Neuronal stem cell (in vitro differentiated cells): ENCODE measurements at regions not wholly inside any gene's neighbourhood (a gene's known extent, or its start where the extent isn't known, plus 50 kb on each side); places are given as distances from the start of the nearest gene placed in this dataset.
A peak's percentile ranks its signal among the peaks of the same experiment; 100 is the strongest.

Experiments used
- DNase-seq: peaks from one replicate; pipeline ENCODE4 v3.0.0-alpha.2; 2013; ENCODE audit warnings: low spot score
- H2AFZ ChIP-seq: one replicate; pipeline ENCODE4 v1.6.1; 2013; ENCODE audit warnings: mild to moderate bottlenecking, low read length, inconsistent platforms
- H2AK5ac ChIP-seq: 2 replicates; pipeline ENCODE4 v1.6.1; 2013; ENCODE audit warnings: low read depth, mild to moderate bottlenecking, inconsistent platforms, low read length, moderate library complexity, mixed read lengths
- H2BK120ac ChIP-seq: 2 replicates; pipeline ENCODE4 v1.6.1; 2013; ENCODE audit warnings: low read depth, mild to moderate bottlenecking, inconsistent platforms, low read length, moderate library complexity, mixed read lengths
- H2BK12ac ChIP-seq: one replicate; pipeline ENCODE4 v1.6.1; 2013; ENCODE audit warnings: low read length, inconsistent platforms
- H2BK15ac ChIP-seq: 2 replicates; pipeline ENCODE4 v1.6.1; 2013; ENCODE audit warnings: mild to moderate bottlenecking, low read length, inconsistent platforms, mixed read lengths
- H2BK5ac ChIP-seq: one replicate; pipeline ENCODE4 v1.6.1; 2013; ENCODE audit warnings: inconsistent platforms, mild to moderate bottlenecking, low read length, moderate library complexity
- H3K14ac ChIP-seq: one replicate; pipeline ENCODE4 v1.6.1; 2013; ENCODE audit warnings: low read length, inconsistent platforms
- H3K18ac ChIP-seq: 2 replicates; pipeline ENCODE4 v1.6.1; 2013; ENCODE audit warnings: low read length, inconsistent platforms
- H3K23ac ChIP-seq: 2 replicates; pipeline ENCODE4 v1.6.1; 2013; ENCODE audit warnings: low read depth, mild to moderate bottlenecking, mixed read lengths, low read length, inconsistent platforms; ENCODE audit not compliant: poor library complexity
- H3K27ac ChIP-seq: replicated peaks from 3 replicates; pipeline ENCODE4 v1.5.1; 2013; ENCODE audit warnings: low read length, inconsistent platforms
- H3K27me3 ChIP-seq, 3 experiments: 2 replicates each; pipeline ENCODE4 v1.6.1; 2013; ENCODE audit warnings: low read length in 3 of 3, mild to moderate bottlenecking in 2 of 3, inconsistent platforms in 1 of 3, low read depth in 1 of 3, mixed read lengths in 1 of 3, moderate library complexity in 1 of 3; ENCODE audit not compliant: control insufficient read depth in 3 of 3, insufficient read depth in 3 of 3
- H3K36me3 ChIP-seq, 2 donors: replicated peaks in 1 of 2; 2 replicates each; pipeline ENCODE4 v1.6.1; 2013; ENCODE audit warnings: low read length in 2 of 2; ENCODE audit not compliant: control insufficient read depth in 2 of 2, insufficient read depth in 2 of 2
- H3K4ac ChIP-seq: 2 replicates; pipeline ENCODE4 v1.6.1; 2013; ENCODE audit warnings: inconsistent platforms, mild to moderate bottlenecking, low read length, moderate library complexity
- H3K4me1 ChIP-seq, 2 donors: 1 replicate in 1 of 2; 2 replicates in 1 of 2; pipeline ENCODE4 v1.6.1; 2013; ENCODE audit warnings: low read length in 2 of 2, low read depth in 1 of 2; ENCODE audit not compliant: control insufficient read depth in 2 of 2, insufficient read depth in 1 of 2
- H3K4me2 ChIP-seq: one replicate; pipeline ENCODE4 v1.6.1; 2013; ENCODE audit warnings: mild to moderate bottlenecking, low read length, inconsistent platforms; ENCODE audit not compliant: insufficient read depth, poor library complexity, severe bottlenecking
- H3K4me3 ChIP-seq, 2 donors: 2 replicates each; pipeline ENCODE4 v1.5.1; 2013; ENCODE audit warnings: low read length in 2 of 2, mild to moderate bottlenecking in 2 of 2, inconsistent platforms in 1 of 2, moderate library complexity in 1 of 2
- H3K79me1 ChIP-seq: one replicate; pipeline ENCODE4 v1.6.1; 2013; ENCODE audit warnings: low read depth, mild to moderate bottlenecking, inconsistent platforms, low read length, moderate library complexity
- H3K9ac ChIP-seq: one replicate; pipeline ENCODE4 v1.6.1; 2013; ENCODE audit warnings: mild to moderate bottlenecking, low read depth, low read length, inconsistent platforms; ENCODE audit not compliant: poor library complexity
- H3K9me3 ChIP-seq, 2 donors: replicated peaks in 1 of 2; 2 replicates each; pipeline versions ENCODE3 to v1.6.1; 2013; ENCODE audit warnings: low read length in 2 of 2, mild to moderate bottlenecking in 2 of 2, inconsistent platforms in 1 of 2, low read depth in 1 of 2, mixed read lengths in 1 of 2, moderate library complexity in 1 of 2; ENCODE audit not compliant: control insufficient read depth in 2 of 2, insufficient read depth in 1 of 2
- H4K8ac ChIP-seq: one replicate; pipeline ENCODE4 v1.6.1; 2013; ENCODE audit warnings: low read depth, mild to moderate bottlenecking, inconsistent platforms, low read length, moderate library complexity
- H4K91ac ChIP-seq: one replicate; pipeline ENCODE4 v1.6.1; 2013; ENCODE audit warnings: low read length, low read depth, mild to moderate bottlenecking, inconsistent platforms; ENCODE audit not compliant: poor library complexity
- WGBS, 2 donors: extraction: QIAGEN DNeasy Blood & Tissue Kit; methylation state at CpG; one replicate each; pipeline ENCODE4 v1.1.7; 2013; ENCODE audit warnings: missing lambda C conversion rate in 2 of 2, mixed read lengths in 1 of 2; ENCODE audit not compliant: insufficient read length in 2 of 2, insufficient replicate concordance in 1 of 2; ENCODE audit errors: extremely low coverage in 2 of 2; 5-methylcytosine and 5-hydroxymethylcytosine counted together

GRCh38 chr9:38128752-38129270, 59.8 kb upstream of the SHB start:
- no peaks in the 10 kb centered on the region for H3K4me1 ChIP-seq
- no peaks in the 10 kb centered on the region for H3K36me3 ChIP-seq
- H3K23ac ChIP-seq: peak overlapping the region; percentile 2
- H3K4me3 ChIP-seq: no peak overlapping the region
- no peak overlapping the region for H3K9ac ChIP-seq
- H3K27me3 ChIP-seq: peaks cover 0 to 17% (median 0%) of the 10 kb centered on the region in 3 experiments
- DNase-seq: no peak
- peak overlapping the region; percentile 64 for H4K91ac ChIP-seq
- no peak overlapping the region for H4K8ac ChIP-seq
- H3K18ac ChIP-seq: no peak overlapping the region
- no peak overlapping the region for H3K4ac ChIP-seq
- no peak overlapping the region for H2BK12ac ChIP-seq
- no peak overlapping the region for H2AFZ ChIP-seq
- H2BK120ac ChIP-seq: no peak overlapping the region
- H3K14ac ChIP-seq: no peak overlapping the region
- peaks cover 0 to 2% of the 10 kb centered on the region in 2 donors for H3K9me3 ChIP-seq
- H2BK15ac ChIP-seq: no peak overlapping the region
- H3K79me1 ChIP-seq: no peaks in the 10 kb centered on the region
- no peak overlapping the region for H3K27ac ChIP-seq
- H2AK5ac ChIP-seq: no peak overlapping the region
- no peak overlapping the region for H2BK5ac ChIP-seq
- WGBS, 2 donors: no CpG with 5 or more reads among the region's 5 CpGs
- no peak overlapping the region for H3K4me2 ChIP-seq

- H2BK12ac ChIP-seq: no peak overlapping the region
- H3K36me3 ChIP-seq: no peaks in the 10 kb centered on the region
- no peak overlapping the region for H2BK120ac ChIP-seq
- H3K4me1 ChIP-seq: no peaks in the 10 kb centered on the region
- H3K4ac ChIP-seq: no peak overlapping the region
- no peak overlapping the region for H3K23ac ChIP-seq
- H4K8ac ChIP-seq: no peak overlapping the region
- peak overlapping the region; percentile 68 for H3K18ac ChIP-seq
- H3K4me3 ChIP-seq: no peak overlapping the region
- no peak overlapping the region for H2AK5ac ChIP-seq
- peaks cover 0 to 2% of the 10 kb centered on the region in 2 donors for H3K9me3 ChIP-seq
- no peak overlapping the region for H2BK15ac ChIP-seq
- H3K79me1 ChIP-seq: no peaks in the 10 kb centered on the region
- no peak overlapping the region for H3K9ac ChIP-seq
- no peak overlapping the region for H2BK5ac ChIP-seq
- no peak overlapping the region for H3K14ac ChIP-seq
- H2AFZ ChIP-seq: no peak overlapping the region
- DNase-seq: no peak
- no peak overlapping the region for H3K27ac ChIP-seq
- WGBS, 2 donors: no CpG with 5 or more reads among the region's 6 CpGs
- peaks cover 0 to 12% (median 0%) of the 10 kb centered on the region in 3 experiments for H3K27me3 ChIP-seq
- H3K4me2 ChIP-seq: no peak overlapping the region
- no peak overlapping the region for H4K91ac ChIP-seq
Observed at GRCh38 chr9:38127271-38127839, 58.3 kb upstream of the SHB start.

- Histone ChIP-seq H3K9ac (no peak overlapping the region), H3K4ac (no peak overlapping the region)
- no CpG with 5 or more reads among the region's 6 CpGs for WGBS, 2 donors
Observed at GRCh38 chr9:38126730-38127129, 57.7 kb upstream of the SHB start.

GRCh38 chr9:38125889-38126288, 56.9 kb upstream of the SHB start:
- H2AK5ac ChIP-seq: no peak overlapping the region
- H3K36me3 ChIP-seq: no peaks in the 10 kb centered on the region
- H2BK120ac ChIP-seq: no peak overlapping the region
- H2AFZ ChIP-seq: no peak overlapping the region
- no peak overlapping the region for H3K18ac ChIP-seq
- H3K4ac ChIP-seq: no peak overlapping the region
- no peak overlapping the region for H3K4me3 ChIP-seq
- DNase-seq: no peak
- H2BK15ac ChIP-seq: no peak overlapping the region
- no peak overlapping the region for H4K8ac ChIP-seq
- H3K23ac ChIP-seq: no peak overlapping the region
- no peak overlapping the region for H3K27ac ChIP-seq
- H3K9me3 ChIP-seq: peaks cover 0 to 2% of the 10 kb centered on the region in 2 donors
- H3K4me2 ChIP-seq: no peak overlapping the region
- H3K79me1 ChIP-seq: no peaks in the 10 kb centered on the region
- H3K14ac ChIP-seq: no peak overlapping the region
- no peak overlapping the region for H4K91ac ChIP-seq
- peaks cover 0 to 4% (median 0%) of the 10 kb centered on the region in 3 experiments for H3K27me3 ChIP-seq
- no peak overlapping the region for H3K9ac ChIP-seq
- H3K4me1 ChIP-seq: no peaks in the 10 kb centered on the region
- no CpG with 5 or more reads among the region's 7 CpGs for WGBS, 2 donors
- no peak overlapping the region for H2BK12ac ChIP-seq
- H2BK5ac ChIP-seq: no peak overlapping the region

More at GRCh38 chr9:38126730-38127129, 57.7 kb upstream of the SHB start:
- H2BK12ac ChIP-seq: no peak overlapping the region
- H3K27ac ChIP-seq: no peak overlapping the region
- H3K4me1 ChIP-seq: no peaks in the 10 kb centered on the region
- no peak overlapping the region for H2AFZ ChIP-seq
- no peak overlapping the region for H4K91ac ChIP-seq
- no peaks in the 10 kb centered on the region for H3K36me3 ChIP-seq
- H3K9me3 ChIP-seq: peaks cover 0 to 2% of the 10 kb centered on the region in 2 donors
- no peak overlapping the region for H2BK15ac ChIP-seq
- H3K27me3 ChIP-seq: peaks cover 0 to 12% (median 0%) of the 10 kb centered on the region in 3 experiments
- no peak overlapping the region for H2AK5ac ChIP-seq
- H4K8ac ChIP-seq: no peak overlapping the region
- no peak overlapping the region for H3K23ac ChIP-seq
- H2BK5ac ChIP-seq: no peak overlapping the region
- H3K18ac ChIP-seq: no peak overlapping the region
- H3K14ac ChIP-seq: no peak overlapping the region
- H3K4me3 ChIP-seq: no peak overlapping the region
- H3K4me2 ChIP-seq: no peak overlapping the region
- no peak overlapping the region for H2BK120ac ChIP-seq
- DNase-seq: no peak
- no peaks in the 10 kb centered on the region for H3K79me1 ChIP-seq
